Choroid plexus epithelial cell (primary cell): ENCODE measurements at regions not wholly inside any gene's neighbourhood (a gene's known extent, or its start where the extent isn't known, plus 50 kb on each side); places are given as distances from the start of the nearest gene placed in this dataset.

Experiments used
- DNase-seq: peaks from one replicate; pipeline ENCODE4 v3.0.0-alpha.2; 2010; ENCODE audit warnings: low read depth
- H3K4me3 ChIP-seq: 2 replicates; pipeline ENCODE4 v1.5.1; 2011; ENCODE audit warnings: low read depth, mild to moderate bottlenecking, control low read depth, low read length, moderate library complexity
- CTCF ChIP-seq: conservative IDR thresholded peaks from 2 replicates; pipeline ENCODE4 v1.5.1; 2011; ENCODE audit warnings: low read depth, mild to moderate bottlenecking, control low read depth, inconsistent platforms, low read length, moderate library complexity

- TF ChIP-seq CTCF: peak; percentile 46
- peak; percentile 8 for DNase-seq
- H3K4me3 ChIP-seq: no peak overlapping the region
These were observed 57.4 kb upstream of the TFAP2D start for GRCh38 chr6:50655848-50656453.

- no peak for TF ChIP-seq CTCF
- H3K4me3 ChIP-seq: no peak overlapping the region
- DNase-seq: no peak
These were observed 55.8 kb upstream of the TFAP2D start for GRCh38 chr6:50657513-50657912.

- TF ChIP-seq CTCF: no peak
- DNase-seq: no peak
- no peak overlapping the region for H3K4me3 ChIP-seq
These were observed 54.8 kb upstream of the TFAP2D start for GRCh38 chr6:50658561-50658960.

DNA sequence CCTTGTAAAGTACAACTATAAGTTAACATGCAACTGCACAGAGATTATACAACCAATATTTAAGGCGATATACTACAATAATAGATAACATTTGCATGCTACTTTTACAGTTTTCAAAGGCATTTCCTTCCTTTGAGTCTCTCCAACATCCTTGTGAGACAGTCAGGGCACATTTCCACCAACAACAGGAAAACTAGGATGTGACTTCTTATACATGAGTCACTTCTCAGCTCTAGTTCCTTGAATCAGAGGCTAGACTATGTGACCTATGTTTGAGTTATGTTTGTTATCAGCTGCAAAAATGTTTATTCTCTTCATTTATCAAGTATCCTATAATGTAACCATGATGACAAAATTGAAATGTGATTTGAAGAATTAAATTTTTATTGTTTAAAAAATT lies 51.7 kb upstream of the TFAP2D start:
- DNase-seq: no peak
- no peak for TF ChIP-seq CTCF
- H3K4me3 ChIP-seq: no peak overlapping the region
